C4-2B (cell line): ENCODE measurements at regions not wholly inside any gene's neighbourhood (a gene's known extent, or its start where the extent isn't known, plus 50 kb on each side); places are given as distances from the start of the nearest gene placed in this dataset.

ENCODE experiments used
- ZFX ChIP-seq: fragments of 450-650 bp; IDR thresholded peaks from 2 replicates; pipeline ENCODE4 v1.6.1; 2017
- TF ChIP-seq, protein P1 (sequence below): fragments of 450-650 bp; conservative IDR thresholded peaks from 2 replicates; pipeline ENCODE4 v1.5.1; 2017; ENCODE audit warnings: mild to moderate bottlenecking

DNA sequence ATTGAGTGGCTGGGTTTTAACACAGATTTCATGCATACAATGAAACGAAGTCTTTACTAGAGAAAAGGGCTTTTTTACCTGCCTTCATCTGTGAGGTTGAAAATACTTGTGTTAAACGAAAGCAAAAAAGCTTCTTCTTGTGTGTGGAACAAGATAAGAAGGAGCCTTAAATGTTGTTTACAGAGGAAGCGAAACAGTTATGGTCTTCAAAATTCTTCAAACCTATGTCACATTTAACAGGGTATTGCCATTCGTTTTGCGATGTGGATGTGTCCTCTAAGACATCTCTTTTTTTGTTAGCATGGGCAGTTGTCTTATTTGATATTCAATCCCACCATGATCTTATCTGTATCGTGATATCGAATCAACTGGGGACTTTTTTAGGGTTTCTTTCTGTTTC lies 532.6 kb downstream of the TMEM182 start:
- TF ChIP-seq, protein P1, sequence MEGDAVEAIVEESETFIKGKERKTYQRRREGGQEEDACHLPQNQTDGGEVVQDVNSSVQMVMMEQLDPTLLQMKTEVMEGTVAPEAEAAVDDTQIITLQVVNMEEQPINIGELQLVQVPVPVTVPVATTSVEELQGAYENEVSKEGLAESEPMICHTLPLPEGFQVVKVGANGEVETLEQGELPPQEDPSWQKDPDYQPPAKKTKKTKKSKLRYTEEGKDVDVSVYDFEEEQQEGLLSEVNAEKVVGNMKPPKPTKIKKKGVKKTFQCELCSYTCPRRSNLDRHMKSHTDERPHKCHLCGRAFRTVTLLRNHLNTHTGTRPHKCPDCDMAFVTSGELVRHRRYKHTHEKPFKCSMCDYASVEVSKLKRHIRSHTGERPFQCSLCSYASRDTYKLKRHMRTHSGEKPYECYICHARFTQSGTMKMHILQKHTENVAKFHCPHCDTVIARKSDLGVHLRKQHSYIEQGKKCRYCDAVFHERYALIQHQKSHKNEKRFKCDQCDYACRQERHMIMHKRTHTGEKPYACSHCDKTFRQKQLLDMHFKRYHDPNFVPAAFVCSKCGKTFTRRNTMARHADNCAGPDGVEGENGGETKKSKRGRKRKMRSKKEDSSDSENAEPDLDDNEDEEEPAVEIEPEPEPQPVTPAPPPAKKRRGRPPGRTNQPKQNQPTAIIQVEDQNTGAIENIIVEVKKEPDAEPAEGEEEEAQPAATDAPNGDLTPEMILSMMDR: no peak
- TF ChIP-seq ZFX: no peak
